Transverse colon (tissue), 4 donors: ENCODE measurements at regions not wholly inside any gene's neighbourhood (a gene's known extent, or its start where the extent isn't known, plus 50 kb on each side); places are given as distances from the start of the nearest gene placed in this dataset.

ENCODE experiments used
- DNase-seq: peaks from one replicate; pipeline ENCODE4 v3.0.0-alpha.2; 2019
- H3K27ac ChIP-seq, 4 donors: fragments of 200-600 bp; sonication (generic); 2 replicates each; pipeline ENCODE4 v1.5.1; 2016 to 2018; ENCODE audit warnings: inconsistent platforms in 4 of 4
- H3K27me3 ChIP-seq: fragments of 200-600 bp; sonication (generic); 2 replicates; pipeline ENCODE4 v1.5.1; 2017; ENCODE audit warnings: inconsistent platforms
- H3K36me3 ChIP-seq, 4 donors: fragments of 200-600 bp; sonication (generic); 2 replicates each; pipeline ENCODE4 v1.5.1; 2017 to 2019; ENCODE audit warnings: inconsistent platforms in 4 of 4
- H3K4me1 ChIP-seq, 4 donors: fragments of 200-600 bp; sonication (generic); 2 replicates each; pipeline ENCODE4 v1.5.1; 2017 to 2020; ENCODE audit warnings: inconsistent platforms in 4 of 4
- H3K4me3 ChIP-seq, 4 donors: fragments of 200-600 bp; sonication (generic); 1 replicate in 1 of 4; 2 replicates in 3 of 4; pipeline versions ENCODE4 v1.5.1 to v1.6.1; 2017 to 2019; ENCODE audit warnings: inconsistent platforms in 4 of 4
- H3K9me3 ChIP-seq, 2 donors: fragments of 200-600 bp; sonication (generic); 2 replicates each; pipeline ENCODE4 v1.5.1; 2017 to 2019; ENCODE audit warnings: inconsistent platforms in 2 of 2
- EP300 ChIP-seq: sonication (generic); formaldehyde crosslinking; IDR thresholded peaks from one replicate; pipeline ENCODE4 v1.6.1; 2017; ENCODE audit warnings: antibody characterized with exemption, low read depth
- POLR2A ChIP-seq: fragments of 450-650 bp; IDR thresholded peaks from one replicate; pipeline ENCODE4 v1.6.1; 2016; ENCODE audit warnings: antibody characterized with exemption, mild to moderate bottlenecking, moderate library complexity
- POLR2AphosphoS5 ChIP-seq, 3 donors: sonication (generic); formaldehyde crosslinking; IDR thresholded peaks; one replicate each; pipeline ENCODE4 v1.6.1; 2016; ENCODE audit warnings: antibody characterized with exemption in 3 of 3
- WGBS, 2 donors: methylation state at CpG; one replicate each; pipeline ENCODE4 v1.1.5; 2018; ENCODE audit warnings: low coverage in 1 of 2; 5-methylcytosine and 5-hydroxymethylcytosine counted together
- in situ Hi-C, 4 donors: fragments of 200-750 bp; cut with MboI; loops; one replicate each; pipeline versions ENCODE4 v1.15.0 to v1.15.1; 2017; ENCODE audit warnings: low sequenced_read_pairs in 3 of 4, low pct_ligation_motif_present in 1 of 4, low pct_unique_long_range_greater_than_20kb in 1 of 4
- intact Hi-C: fragments of 100-400 bp; cut with DNase I; formaldehyde crosslinking; loops from one replicate; pipeline ENCODE4 v1.15.1; 2023; ENCODE audit warnings: low total_unique reads
- TF ChIP-seq, protein P1 (sequence below), 5 experiments: fragments of 200-600 bp in 3 of 5; fragments of 450-650 bp in 2 of 5; sonication (generic) in 3 of 5; IDR thresholded peaks; 1 replicate in 2 of 5; 2 replicates in 3 of 5; pipeline ENCODE4 v1.5.1; 2016 to 2017; ENCODE audit warnings: antibody characterized with exemption in 5 of 5, inconsistent platforms in 3 of 5, mild to moderate bottlenecking in 2 of 5, moderate library complexity in 1 of 5

DNA sequence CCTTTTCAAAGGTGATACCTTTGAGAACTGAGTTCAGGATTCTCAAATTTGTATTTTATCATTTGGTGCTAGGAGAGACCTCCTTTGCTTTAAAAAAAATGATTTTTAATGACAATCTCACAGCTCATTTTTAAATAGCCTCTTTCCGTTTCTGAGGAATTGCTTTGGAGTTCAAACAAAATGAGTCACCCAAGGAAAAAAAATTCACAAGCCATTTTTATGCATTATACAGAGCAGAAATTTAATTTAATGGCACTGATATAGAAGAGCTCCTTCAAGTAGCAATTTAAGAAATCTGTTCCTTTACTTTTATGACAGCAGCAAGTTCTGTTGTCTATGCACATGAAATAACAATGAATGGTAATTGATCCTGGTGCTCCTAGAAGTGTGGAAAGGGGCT, 337.9 kb upstream of the KCNMB2 start:
- DNase-seq: no peak
- in situ Hi-C loops: no loop called here
- 45 to 56% methylated on average over 1 of the region's 1 CpG for WGBS, 2 donors
- no peak overlapping the region for H3K4me3 ChIP-seq
- no peak overlapping the region for H3K27ac ChIP-seq
- no peaks in the 10 kb centered on the region for H3K36me3 ChIP-seq
- H3K9me3 ChIP-seq: no peaks in the 10 kb centered on the region
- TF ChIP-seq POLR2A: no peak
- intact Hi-C loops: no loop called here
- H3K27me3 ChIP-seq: no peaks in the 10 kb centered on the region
- peaks cover 0 to 13% (median 1%) of the 10 kb centered on the region in 4 donors for H3K4me1 ChIP-seq

DNA sequence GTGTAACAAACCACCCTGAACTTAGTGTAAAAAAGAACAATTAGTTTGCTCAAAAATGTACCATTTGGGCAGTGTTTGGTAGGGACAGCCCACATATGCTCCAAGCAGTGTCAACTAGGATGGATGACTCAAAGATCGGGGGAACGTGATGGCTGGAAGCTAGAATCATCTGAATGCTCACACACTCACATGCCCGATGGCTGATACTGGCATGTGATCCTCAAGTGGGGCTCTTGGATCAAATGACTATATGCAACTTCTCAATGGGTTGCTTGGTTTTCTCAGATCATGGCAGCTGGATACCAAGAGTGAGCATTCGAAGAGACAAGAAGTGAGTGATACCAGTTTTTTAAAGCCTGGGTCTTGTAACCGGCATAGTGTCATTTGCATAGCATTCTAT, 335.9 kb upstream of the KCNMB2 start:
- intact Hi-C loops: no loop called here
- TF ChIP-seq POLR2A: no peak
- TF ChIP-seq, protein P1, sequence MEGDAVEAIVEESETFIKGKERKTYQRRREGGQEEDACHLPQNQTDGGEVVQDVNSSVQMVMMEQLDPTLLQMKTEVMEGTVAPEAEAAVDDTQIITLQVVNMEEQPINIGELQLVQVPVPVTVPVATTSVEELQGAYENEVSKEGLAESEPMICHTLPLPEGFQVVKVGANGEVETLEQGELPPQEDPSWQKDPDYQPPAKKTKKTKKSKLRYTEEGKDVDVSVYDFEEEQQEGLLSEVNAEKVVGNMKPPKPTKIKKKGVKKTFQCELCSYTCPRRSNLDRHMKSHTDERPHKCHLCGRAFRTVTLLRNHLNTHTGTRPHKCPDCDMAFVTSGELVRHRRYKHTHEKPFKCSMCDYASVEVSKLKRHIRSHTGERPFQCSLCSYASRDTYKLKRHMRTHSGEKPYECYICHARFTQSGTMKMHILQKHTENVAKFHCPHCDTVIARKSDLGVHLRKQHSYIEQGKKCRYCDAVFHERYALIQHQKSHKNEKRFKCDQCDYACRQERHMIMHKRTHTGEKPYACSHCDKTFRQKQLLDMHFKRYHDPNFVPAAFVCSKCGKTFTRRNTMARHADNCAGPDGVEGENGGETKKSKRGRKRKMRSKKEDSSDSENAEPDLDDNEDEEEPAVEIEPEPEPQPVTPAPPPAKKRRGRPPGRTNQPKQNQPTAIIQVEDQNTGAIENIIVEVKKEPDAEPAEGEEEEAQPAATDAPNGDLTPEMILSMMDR (IDR thresholded peaks at IDR 0.05): no peak
- TF ChIP-seq POLR2AphosphoS5 (IDR thresholded peaks at IDR 0.05): no peak
- no peak for TF ChIP-seq EP300
- H3K9me3 ChIP-seq: no peaks in the 10 kb centered on the region
- peaks cover 0 to 13% (median 2%) of the 10 kb centered on the region in 4 donors for H3K4me1 ChIP-seq
- in situ Hi-C loops: no loop called here
- no peak overlapping the region for H3K4me3 ChIP-seq
- 93 to 100% methylated on average over 2 to 5 of the region's 5 CpGs for WGBS, 2 donors
- H3K27me3 ChIP-seq: no peaks in the 10 kb centered on the region
- no peak for DNase-seq
- no peak overlapping the region for H3K27ac ChIP-seq
- H3K36me3 ChIP-seq: no peaks in the 10 kb centered on the region

DNA sequence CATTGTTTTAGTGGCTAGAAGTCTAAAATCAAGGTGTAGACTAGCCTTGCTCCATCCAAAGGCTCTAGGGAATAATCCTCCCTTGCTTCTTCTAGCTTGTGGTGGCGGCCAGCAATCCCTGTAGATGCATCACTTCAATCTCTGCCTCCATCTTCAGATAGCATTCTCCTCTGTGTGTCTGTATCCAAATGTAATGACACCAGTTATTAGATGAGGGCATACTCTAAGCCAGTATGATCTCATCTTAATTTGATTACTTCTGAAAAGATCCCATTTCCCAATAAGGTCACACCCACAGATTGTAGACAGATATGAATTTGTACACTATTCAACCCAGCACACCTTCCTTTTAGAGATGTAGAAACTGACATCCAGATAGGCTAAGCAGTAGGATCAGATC, 334.5 kb upstream of the KCNMB2 start:
- Histone ChIP-seq H3K9me3 (no peaks in the 10 kb centered on the region), H3K36me3 (no peaks in the 10 kb centered on the region), H3K27me3 (no peaks in the 10 kb centered on the region), H3K4me3 (no peak overlapping the region), H3K27ac (no peak overlapping the region), H3K4me1 (peaks cover 0 to 16% (median 2%) of the 10 kb centered on the region in 4 donors)
- TF ChIP-seq, protein P1 (IDR thresholded peaks at IDR 0.05): no peak
- TF ChIP-seq POLR2A (no peak), POLR2AphosphoS5 (IDR thresholded peaks at IDR 0.05) (no peak), EP300 (no peak)
- in situ Hi-C loops: no loop called here
- DNase-seq: no peak
- WGBS, 2 donors: 89 to 92% methylated on average over 1 of the region's 1 CpG
- intact Hi-C loops: no loop called here

DNA sequence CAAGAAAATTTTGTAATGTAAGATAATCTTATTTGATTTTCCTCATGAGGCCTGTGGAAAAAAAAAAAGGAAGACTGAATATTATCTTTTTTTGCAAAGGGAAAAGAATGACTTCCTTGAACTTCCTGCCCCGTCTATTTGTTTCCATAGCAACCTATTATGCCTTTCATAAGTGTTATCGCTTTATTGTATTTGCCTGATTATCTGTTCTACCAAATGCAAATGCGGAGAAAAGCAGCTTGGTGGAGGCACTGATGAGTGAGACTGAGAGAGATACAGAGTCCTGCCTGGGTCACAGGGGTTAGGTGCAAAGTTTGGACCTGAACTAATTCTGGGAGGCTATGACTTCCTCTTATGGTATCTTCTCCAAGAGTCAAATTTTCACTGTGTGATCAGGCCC, 334.0 kb upstream of the KCNMB2 start:
- H3K4me3 ChIP-seq: no peak overlapping the region
- DNase-seq: no peak
- 28 to 37% methylated on average over 3 of the region's 3 CpGs for WGBS, 2 donors
- in situ Hi-C loops (no loop called here), intact Hi-C loops (no loop called here)
- TF ChIP-seq EP300: no peak
- TF ChIP-seq, protein P1 (IDR thresholded peaks at IDR 0.05): no peak
- H3K27ac ChIP-seq: no peak overlapping the region
- H3K4me1 ChIP-seq: peaks cover 0 to 17% (median 2%) of the 10 kb centered on the region in 4 donors
- H3K36me3 ChIP-seq: no peaks in the 10 kb centered on the region
- no peaks in the 10 kb centered on the region for H3K27me3 ChIP-seq
- H3K9me3 ChIP-seq: no peaks in the 10 kb centered on the region

DNA sequence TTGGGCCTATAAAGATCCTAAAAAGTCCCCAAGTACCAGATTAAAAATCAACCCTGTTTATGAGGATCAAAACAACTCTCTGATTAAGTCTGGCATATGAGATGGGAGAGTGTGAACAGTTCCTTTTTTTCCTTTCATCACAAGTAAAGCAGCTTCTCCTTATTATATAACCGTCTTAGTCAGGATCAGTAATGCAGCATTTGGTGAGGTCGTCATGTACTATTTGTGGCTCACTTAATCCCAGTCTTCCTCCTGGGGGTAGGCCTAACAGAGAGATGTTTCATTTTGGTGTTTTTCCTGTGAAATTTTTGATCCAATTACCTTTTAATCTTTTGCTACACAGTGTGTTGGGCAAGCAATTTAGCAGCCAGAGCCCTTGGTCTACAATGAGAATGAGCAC, 333.1 kb upstream of the KCNMB2 start:
- H3K27ac ChIP-seq: no peak overlapping the region

More for the DNA sequence above, 333.1 kb upstream of the KCNMB2 start:
- Histone ChIP-seq H3K36me3 (no peaks in the 10 kb centered on the region), H3K27me3 (no peaks in the 10 kb centered on the region), H3K4me1 (peaks cover 0 to 17% (median 2%) of the 10 kb centered on the region in 4 donors), H3K9me3 (no peaks in the 10 kb centered on the region), H3K4me3 (no peak overlapping the region)
- intact Hi-C loops: no loop called here
- in situ Hi-C loops: no loop called here
- 40 to 52% methylated on average over 2 of the region's 2 CpGs for WGBS, 2 donors
- no peak for TF ChIP-seq POLR2AphosphoS5 (IDR thresholded peaks at IDR 0.05)
- TF ChIP-seq, protein P1 (IDR thresholded peaks at IDR 0.05): no peak
- no peak for TF ChIP-seq POLR2A
- TF ChIP-seq EP300: no peak
- DNase-seq: no peak
